Right ventricle myocardium superior (tissue), 1 donor: ENCODE measurements at regions not wholly inside any gene's neighbourhood (a gene's known extent, or its start where the extent isn't known, plus 50 kb on each side); places are given as distances from the start of the nearest gene placed in this dataset.
"Not testable (repeated sequence)": the region's sequence is repeated elsewhere in the genome, so short reads cannot be mapped to it uniquely, and the experiment has no call there.

Experiments used
- ATAC-seq: fragments of 200-7000 bp; cut with Tn5 transposase; one replicate; pipeline ENCODE4 v1.9.1; 2020; ENCODE audit warnings: mild to moderate bottlenecking; ENCODE audit not compliant: poor library complexity
- DNase-seq: peaks from one replicate; pipeline ENCODE4 v3.0.0-alpha.2; 2020
- intact Hi-C: fragments of 100-400 bp; cut with DNase I; formaldehyde crosslinking; loops from one replicate; pipeline ENCODE4 v1.11.2; 2022
- donor health status: DM: no; HTN: yes; CAD: no; lungs with severe emphysema.

- intact Hi-C loops, result no loop called here
Observed at GRCh38 chr3:87761341-87761740, 297.5 kb downstream of the CGGBP1 start.

DNA sequence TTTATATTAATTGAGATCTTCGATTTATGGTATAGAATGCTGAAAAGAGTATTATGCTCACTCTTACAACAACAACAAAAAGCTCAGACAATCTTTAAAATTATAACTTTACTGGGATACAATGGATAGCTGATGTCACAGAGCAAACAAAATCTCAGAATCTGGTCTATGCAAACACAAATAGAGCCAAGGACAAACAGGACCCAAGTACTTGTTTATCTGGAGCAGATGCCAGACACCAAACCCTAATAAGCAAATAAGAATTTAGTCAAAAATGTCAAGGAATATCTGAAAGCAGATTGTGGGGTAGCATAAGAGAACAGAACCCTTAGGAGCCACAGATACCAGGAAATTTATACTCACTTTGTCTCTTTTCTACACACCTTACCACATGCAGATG is 302.2 kb downstream of the CGGBP1 start:
- intact Hi-C loops, result no loop called here
- ATAC-seq, result no peak
- no peak for DNase-seq

More at GRCh38 chr3:87761341-87761740, 297.5 kb downstream of the CGGBP1 start:
- DNase-seq (no peak), ATAC-seq (no peak)

DNA sequence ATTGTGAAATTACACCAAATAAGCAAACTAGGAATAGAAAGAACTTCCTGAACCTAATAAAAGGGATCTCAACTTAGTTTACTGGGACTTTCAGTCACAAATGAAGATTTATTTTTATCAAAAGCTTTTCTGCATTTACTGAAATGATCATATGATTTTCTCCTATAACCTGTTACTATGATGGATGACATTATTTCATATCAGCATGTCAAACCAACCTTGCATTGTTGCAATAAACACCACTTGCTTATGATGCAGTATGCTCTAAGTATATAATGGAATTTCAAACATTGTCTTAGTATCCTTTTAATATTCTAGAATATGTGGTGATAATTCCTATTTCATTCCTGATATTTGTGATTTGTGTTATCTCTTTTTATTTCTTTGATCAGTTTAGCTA is 303.0 kb downstream of the CGGBP1 start:
- intact Hi-C loops, result no loop called here
- DNase-seq (no peak), ATAC-seq (no peak)

DNA sequence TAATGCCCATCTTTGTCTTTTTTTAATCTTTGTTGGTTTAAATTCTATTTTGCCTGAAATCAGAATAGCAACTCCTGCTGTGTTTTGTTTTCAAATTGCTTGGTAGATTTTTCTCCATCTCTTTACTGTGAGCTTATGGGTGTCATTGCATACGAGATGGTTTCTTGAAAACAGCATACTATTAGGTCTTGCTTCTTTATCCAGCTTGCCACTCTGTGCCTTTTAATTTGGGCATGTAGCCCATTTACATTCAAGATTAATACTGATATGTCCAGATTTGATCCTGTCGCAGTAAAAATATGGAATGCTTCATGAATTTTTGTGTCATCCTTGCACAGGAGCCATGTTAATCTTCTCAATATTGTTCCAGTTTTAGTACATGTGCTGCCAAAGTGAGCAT is 316.6 kb downstream of the CGGBP1 start:
- intact Hi-C loops, result no loop called here
- ATAC-seq (no peak), DNase-seq (no peak)

GRCh38 chr3:87740894-87741293 is 317.9 kb downstream of the CGGBP1 start:
- ATAC-seq, intact Hi-C loops, DNase-seq: not testable (repeated sequence)

DNA sequence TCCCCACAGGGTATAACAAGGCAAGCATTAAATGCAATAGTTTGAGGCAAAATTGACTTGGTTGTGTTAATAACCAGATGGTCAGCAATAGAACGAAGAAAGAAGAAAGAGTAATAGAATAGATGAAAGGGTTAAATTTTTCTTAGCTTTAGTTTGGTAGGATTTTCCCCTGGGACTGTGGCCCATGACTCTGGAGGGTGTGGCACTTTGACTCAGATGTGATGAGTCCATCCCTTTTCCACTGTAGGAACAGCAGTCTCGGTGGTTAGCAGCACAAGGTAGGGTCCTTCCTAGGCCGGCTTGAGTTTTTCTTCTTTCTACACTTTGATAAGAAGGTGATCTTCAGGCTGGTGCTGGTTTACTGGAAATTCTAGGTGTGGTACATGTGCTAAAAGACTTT is 321.0 kb downstream of the CGGBP1 start:
- intact Hi-C loops, DNase-seq, ATAC-seq: not testable (repeated sequence)

GRCh38 chr3:87733671-87734367 is 325.0 kb downstream of the CGGBP1 start:
- ATAC-seq (no peak), DNase-seq (no peak)
- intact Hi-C loops, result no loop called here

DNA sequence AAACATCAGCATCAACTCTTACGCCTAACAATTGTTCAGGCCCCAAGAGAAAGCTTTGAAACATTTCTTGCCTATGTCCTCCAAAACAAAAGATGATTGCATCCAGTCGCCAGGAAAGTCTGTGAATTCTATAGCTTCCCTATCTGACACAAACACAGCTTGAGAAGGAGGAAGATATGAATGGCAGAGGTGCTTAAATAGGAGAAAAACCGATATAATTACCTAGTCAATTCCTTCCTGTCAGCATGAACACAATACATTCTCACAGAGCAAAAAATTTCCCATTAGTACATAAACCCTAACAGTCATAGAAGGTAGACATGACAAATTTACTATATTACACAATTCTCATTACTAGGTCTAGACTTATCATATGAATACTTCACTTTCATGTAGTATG is 326.5 kb downstream of the CGGBP1 start:
- intact Hi-C loops, result no loop called here
- DNase-seq, result no peak
- ATAC-seq, result no peak

DNA sequence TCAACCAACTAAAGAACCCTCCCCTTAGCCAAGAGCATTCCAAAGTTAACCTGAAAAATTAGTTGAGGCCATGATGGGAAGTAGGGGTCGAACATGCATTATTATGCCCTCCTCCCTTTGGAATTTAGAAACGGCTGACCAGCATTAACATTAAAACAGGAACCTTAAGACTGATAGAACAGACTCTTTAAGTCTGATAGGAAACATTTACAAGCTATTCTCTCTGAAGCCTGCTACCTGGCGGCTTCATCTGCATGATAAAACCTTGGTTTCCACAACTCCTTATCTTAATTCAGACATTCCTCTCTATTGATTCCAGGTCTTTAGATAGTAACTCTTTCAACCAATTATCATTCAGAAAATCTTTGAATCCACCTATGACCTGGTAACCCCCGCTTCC is 331.0 kb downstream of the CGGBP1 start:
- ATAC-seq, result no peak
- intact Hi-C loops, result no loop called here
- DNase-seq, result no peak

GRCh38 chr3:87719060-87719459 is 339.7 kb downstream of the CGGBP1 start:
- intact Hi-C loops, result no loop called here
- DNase-seq (no peak), ATAC-seq (no peak)

GRCh38 chr3:87710511-87710910 is 348.3 kb downstream of the CGGBP1 start:
- intact Hi-C loops, result no loop called here

DNA sequence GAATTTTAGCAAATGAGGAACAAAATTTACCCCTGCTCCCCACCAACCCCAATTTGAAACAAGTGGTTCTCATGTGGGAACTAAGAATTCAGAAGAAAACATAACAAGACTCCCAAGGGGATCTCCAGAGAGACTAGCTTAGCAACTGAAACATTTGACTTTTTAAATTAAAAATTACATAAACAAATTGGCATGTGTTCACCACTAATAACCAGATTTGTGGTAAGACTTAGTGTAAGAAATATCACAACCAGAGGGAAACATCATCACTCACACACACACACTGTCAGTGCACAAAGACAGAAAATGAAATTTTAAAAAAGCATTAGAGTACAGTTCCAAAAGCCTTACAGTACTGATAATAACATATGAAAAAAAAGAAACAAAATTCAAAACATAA is 348.8 kb downstream of the CGGBP1 start:
- no peak for DNase-seq
- ATAC-seq, result no peak
- intact Hi-C loops, result no loop called here

More at GRCh38 chr3:87710511-87710910, 348.3 kb downstream of the CGGBP1 start:
- ATAC-seq, result no peak
- DNase-seq, result no peak

DNA sequence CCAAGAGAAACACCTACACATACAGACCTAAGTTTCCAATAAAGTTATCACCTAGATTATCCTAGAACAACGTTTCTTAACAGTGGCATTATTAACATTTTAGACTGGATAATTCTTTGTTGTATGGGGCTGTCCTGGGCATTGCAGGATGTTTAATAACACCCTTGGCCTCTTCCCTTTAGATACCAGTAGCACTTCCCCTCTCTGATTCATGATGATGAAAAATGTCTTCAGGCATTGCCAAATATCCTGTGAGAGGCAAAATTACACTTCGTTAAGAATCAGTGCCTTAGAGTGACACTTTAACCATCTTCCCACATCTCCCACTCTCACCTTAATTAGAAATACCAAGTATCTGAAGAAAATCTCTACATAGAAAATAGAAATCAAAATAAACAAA is 352.6 kb downstream of the CGGBP1 start:
- intact Hi-C loops, result no loop called here
- DNase-seq, result no peak
- ATAC-seq, result no peak

- intact Hi-C loops, result no loop called here
- DNase-seq, result no peak
- no peak for ATAC-seq
Observed at GRCh38 chr3:87702600-87702999, 356.2 kb downstream of the CGGBP1 start.

- intact Hi-C loops, result no loop called here
- no peak for DNase-seq
- ATAC-seq, result no peak
Observed at GRCh38 chr3:87696124-87697013, 362.4 kb downstream of the CGGBP1 start.

GRCh38 chr3:87694678-87695077 is 364.1 kb downstream of the CGGBP1 start:
- intact Hi-C loops, result no loop called here
- DNase-seq, result no peak
- ATAC-seq, result no peak

- no peak for ATAC-seq
- DNase-seq, result no peak
- intact Hi-C loops, result no loop called here
Observed at GRCh38 chr3:87691109-87691508, 367.7 kb downstream of the CGGBP1 start.

DNA sequence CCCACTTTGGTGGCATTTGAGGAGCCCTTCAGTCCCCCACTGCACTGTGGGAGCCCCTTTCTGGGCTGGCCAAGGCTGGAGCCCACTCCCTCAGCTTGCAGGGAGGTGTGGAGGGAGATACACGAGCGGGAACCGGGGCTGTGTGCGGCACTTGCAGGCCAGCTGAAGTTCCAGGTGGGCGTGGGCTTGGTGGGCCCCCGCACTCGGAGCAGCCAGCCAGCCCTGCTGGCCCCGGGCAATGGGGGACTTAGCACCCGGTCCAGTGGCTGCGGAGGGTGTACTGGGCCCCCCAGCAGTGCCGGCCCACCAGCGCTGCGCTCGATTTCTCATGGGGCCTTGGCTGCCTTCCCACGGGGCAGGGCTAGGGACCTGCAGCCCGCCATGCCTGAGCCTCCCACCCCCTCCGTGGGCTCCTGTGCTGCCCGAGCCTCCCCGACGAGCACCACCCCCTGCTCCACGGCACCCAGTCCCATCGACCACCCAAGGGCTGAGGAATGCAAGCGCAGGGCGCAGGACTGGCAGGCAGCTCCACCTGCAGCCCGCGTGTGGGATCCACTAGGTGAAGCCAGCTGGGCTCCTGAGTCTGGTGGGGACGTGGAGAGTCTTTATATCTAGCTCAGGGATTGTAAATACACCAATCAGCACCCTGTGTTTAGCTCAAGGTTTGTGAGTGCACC is 379.7 kb downstream of the CGGBP1 start:
- ATAC-seq, DNase-seq, intact Hi-C loops: not testable (repeated sequence)

GRCh38 chr3:87674397-87675161 is 384.2 kb downstream of the CGGBP1 start:
- no peak for DNase-seq
- no peak for ATAC-seq
- intact Hi-C loops, result no loop called here
